GM10266 (cell line): ENCODE measurements at regions not wholly inside any gene's neighbourhood (a gene's known extent, or its start where the extent isn't known, plus 50 kb on each side); places are given as distances from the start of the nearest gene placed in this dataset.

ENCODE experiments used
- DNase-seq: peaks from one replicate; pipeline ENCODE4 v3.0.0; 2012; ENCODE audit errors: extremely low spot score
- CTCF ChIP-seq: IDR thresholded peaks from 2 replicates; pipeline ENCODE4 v1.5.1; 2012; ENCODE audit warnings: mild to moderate bottlenecking, low read depth; ENCODE audit not compliant: control insufficient read depth, insufficient read depth; ENCODE audit errors: missing control alignments

DNA sequence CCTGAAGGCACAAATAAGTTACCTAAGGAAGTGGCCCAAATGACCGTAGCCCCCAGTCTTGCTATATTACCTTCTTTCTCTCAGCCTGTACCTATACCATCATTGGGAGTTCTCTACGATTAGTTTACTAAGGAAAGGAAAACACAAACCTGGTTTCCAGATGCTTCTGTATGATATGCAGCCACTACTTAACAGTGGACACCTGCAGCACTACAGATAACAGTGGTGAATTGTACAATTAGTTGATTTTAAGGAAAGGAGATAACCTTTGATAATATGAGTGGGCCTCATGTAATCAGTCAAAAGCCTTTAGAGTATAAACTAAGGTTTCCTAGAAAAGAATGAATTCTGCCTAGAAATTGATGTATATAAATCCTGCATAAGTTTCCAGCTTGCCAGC lies 1157.4 kb downstream of the KCNT2 start:
- no peak for DNase-seq
- TF ChIP-seq CTCF = no peak

DNA sequence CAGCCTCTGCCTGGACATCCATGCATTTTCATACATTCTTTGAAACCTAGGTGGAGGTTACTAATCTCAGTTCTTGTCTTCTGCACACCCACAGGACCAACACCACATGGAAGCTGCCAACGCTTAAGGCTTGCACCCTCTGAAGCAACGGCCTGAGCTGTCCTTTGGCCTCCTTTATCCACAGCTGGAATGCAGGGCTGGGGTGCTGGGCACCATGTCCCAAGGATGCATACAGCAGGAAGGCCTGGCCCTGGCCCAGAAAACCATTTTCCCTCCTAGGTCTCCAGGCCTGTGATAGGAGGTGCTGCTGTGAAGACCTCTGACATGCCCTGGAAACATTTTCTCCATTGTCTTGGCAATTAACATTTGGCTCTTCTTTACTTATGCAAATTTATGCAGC lies 1168.6 kb downstream of the KCNT2 start:
- TF ChIP-seq CTCF = no peak
- no peak for DNase-seq

DNA sequence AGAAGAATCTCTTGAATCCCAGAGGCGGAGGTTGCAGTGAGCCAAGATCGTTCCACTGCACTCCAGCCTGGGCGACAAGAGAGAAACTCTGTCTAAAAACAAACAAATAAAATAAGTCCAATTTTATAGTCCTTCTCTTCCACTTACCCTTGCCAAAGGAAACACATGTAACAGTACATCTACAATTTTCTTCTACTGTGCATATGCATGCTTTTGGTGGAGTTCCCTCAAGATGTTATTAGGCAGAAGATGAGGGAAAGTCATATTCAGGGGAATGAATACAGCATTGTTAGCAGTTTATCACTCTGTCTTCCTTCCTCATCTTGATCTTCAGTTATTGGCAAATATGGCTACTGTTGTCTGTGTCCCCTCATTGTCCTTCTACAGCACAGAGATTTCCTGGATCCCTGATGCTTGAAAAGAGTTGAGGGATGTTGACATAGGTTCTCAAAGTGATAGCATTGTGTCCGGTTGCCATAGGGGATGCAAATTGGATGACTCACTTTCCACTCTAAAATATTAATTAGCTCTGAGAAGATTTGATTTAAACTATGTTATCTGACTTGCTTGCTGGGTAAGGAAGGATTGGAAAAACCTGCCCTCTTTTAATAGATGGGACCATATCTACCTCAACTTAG lies 1173.6 kb downstream of the KCNT2 start:
- no peak for TF ChIP-seq CTCF

DNA sequence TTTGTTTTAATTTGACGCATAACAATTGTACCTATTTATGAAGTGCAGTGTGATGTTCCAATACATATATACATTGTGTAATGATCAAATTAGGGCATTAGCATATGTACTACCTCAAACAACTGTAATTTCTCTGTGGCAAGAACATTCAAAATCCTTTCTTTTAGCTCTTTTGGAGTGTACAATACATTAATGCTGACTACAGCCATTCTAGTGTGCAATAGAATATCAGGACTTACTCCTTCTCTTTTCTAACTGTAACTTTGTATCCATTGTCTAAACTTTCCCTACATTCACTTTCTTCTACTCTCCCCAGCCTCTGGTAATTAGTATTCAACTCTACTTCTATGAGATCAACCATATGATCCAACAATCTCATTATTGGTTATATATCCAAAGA lies 1177.4 kb downstream of the KCNT2 start:
- TF ChIP-seq CTCF = no peak
- no peak for DNase-seq

More for the DNA sequence above, 1173.6 kb downstream of the KCNT2 start:
- DNase-seq = no peak

GRCh38 chr1:195428927-195429326 lies 1179.3 kb downstream of the KCNT2 start:
- TF ChIP-seq CTCF = no peak
- DNase-seq = no peak

- DNase-seq = no peak
- no peak for TF ChIP-seq CTCF
Measured at GRCh38 chr1:195415584-195415983, 1192.7 kb downstream of the KCNT2 start.

- no peak for TF ChIP-seq CTCF
- DNase-seq = no peak
Measured at GRCh38 chr1:195394567-195394966, 1213.7 kb downstream of the KCNT2 start.
